A673 (cell line): ENCODE measurements at regions not wholly inside any gene's neighbourhood (a gene's known extent, or its start where the extent isn't known, plus 50 kb on each side); places are given as distances from the start of the nearest gene placed in this dataset.

Experiments used
- CTCF ChIP-seq: fragments of 300-800, 200-600 bp; sonication (generic); conservative IDR thresholded peaks from 2 replicates; pipeline ENCODE4 v1.5.1; 2017; ENCODE audit warnings: low read depth, mild to moderate bottlenecking, antibody characterized with exemption, low read length, moderate library complexity, mixed read lengths
- EZH2 ChIP-seq: fragments of 200-600 bp; sonication (generic); IDR thresholded peaks from 2 replicates; pipeline ENCODE4 v1.6.1; 2017; ENCODE audit warnings: borderline replicate concordance, low read depth, mild to moderate bottlenecking, mixed read lengths, antibody characterized with exemption, low read length; ENCODE audit not compliant: poor library complexity, severe bottlenecking

GRCh38 chr7:85483177-85483576, 296.3 kb upstream of the SEMA3D start:
- no peak for TF ChIP-seq CTCF
- TF ChIP-seq EZH2, result no peak
